ENCODE measurements at regions not wholly inside any gene's neighbourhood (a gene's known extent, or its start where the extent isn't known, plus 50 kb on each side); places are given as distances from the start of the nearest gene placed in this dataset.

DNA sequence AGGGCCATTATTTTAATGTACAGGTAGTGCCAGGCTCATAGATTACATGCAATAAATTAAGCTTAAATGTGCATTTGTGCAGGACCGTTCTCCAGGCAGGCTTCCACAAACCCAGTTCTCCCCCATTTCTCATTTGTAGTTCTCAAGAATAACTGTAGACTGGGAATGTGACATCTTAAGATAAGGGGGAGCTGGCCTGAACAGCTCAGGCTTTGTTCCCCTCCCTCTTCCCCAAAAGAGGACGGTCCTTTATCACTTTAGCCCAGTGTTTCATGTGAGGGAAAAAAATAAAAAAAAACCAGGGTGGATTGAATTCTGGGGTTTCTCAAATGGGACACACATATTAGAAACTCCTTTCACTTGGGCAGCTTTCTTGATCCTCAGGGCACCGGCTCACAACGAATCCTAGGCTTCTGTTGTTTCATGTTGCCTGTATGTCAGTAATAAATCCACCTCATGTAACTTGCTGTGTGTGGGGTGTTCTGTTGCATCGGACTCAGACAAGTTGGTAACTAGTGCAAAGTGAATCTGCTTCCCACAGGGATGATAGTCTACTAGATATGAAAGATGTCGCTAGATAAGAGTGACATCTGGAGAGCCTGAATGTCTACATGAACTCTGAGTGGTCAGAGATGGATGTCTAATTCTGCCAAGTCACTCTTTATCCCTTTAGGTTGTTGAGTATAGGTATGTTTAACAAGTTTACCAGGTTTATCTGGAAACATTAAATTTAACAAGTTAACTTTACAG is 2030.6 kb upstream of the NUDT12 start:
- TF ChIP-seq, protein P1, sequence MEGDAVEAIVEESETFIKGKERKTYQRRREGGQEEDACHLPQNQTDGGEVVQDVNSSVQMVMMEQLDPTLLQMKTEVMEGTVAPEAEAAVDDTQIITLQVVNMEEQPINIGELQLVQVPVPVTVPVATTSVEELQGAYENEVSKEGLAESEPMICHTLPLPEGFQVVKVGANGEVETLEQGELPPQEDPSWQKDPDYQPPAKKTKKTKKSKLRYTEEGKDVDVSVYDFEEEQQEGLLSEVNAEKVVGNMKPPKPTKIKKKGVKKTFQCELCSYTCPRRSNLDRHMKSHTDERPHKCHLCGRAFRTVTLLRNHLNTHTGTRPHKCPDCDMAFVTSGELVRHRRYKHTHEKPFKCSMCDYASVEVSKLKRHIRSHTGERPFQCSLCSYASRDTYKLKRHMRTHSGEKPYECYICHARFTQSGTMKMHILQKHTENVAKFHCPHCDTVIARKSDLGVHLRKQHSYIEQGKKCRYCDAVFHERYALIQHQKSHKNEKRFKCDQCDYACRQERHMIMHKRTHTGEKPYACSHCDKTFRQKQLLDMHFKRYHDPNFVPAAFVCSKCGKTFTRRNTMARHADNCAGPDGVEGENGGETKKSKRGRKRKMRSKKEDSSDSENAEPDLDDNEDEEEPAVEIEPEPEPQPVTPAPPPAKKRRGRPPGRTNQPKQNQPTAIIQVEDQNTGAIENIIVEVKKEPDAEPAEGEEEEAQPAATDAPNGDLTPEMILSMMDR (IDR thresholded peaks at IDR 0.05): no peak
- no peak for TF ChIP-seq TAF1 (IDR thresholded peaks at IDR 0.05; ENCODE audit: borderline replicate concordance, low read depth, low read length)
- TF ChIP-seq CHD2 (IDR thresholded peaks at IDR 0.05; ENCODE audit: low read length, partially characterized antibody): no peak
- TF ChIP-seq SIN3A (IDR thresholded peaks at IDR 0.05; ENCODE audit: borderline replicate concordance, low read depth, low read length): no peak
